Endothelial cell of umbilical vein (primary cell): ENCODE measurements at regions not wholly inside any gene's neighbourhood (a gene's known extent, or its start where the extent isn't known, plus 50 kb on each side); places are given as distances from the start of the nearest gene placed in this dataset.

ENCODE experiments used
- BruUV-seq: library from RNA; stranded (reverse); fragments of 400-500 nt; replicated peaks from 2 replicates; lab custom pipeline; 2021; lab: Mats Ljungman, UMichigan
- CTCF ChIA-PET: fragments of 300-600, 350-600 bp; sonication (Branson Sonifier 250); formaldehyde crosslinking; loops from one replicate; lab custom pipeline; 2021; ENCODE audit warnings: antibody characterized with exemption, inconsistent platforms; lab: Charles Lee
- POLR2A ChIA-PET: fragments of 300-600, 350-600 bp; sonication (Branson Sonifier 250); formaldehyde crosslinking; loops from one replicate; lab custom pipeline; 2021; ENCODE audit warnings: antibody characterized with exemption, inconsistent platforms; lab: Charles Lee
- DNase-seq: peaks from one replicate; pipeline ENCODE4 v3.0.0-alpha.2; 2011; ENCODE audit warnings: low read depth, low spot score
- FAIRE-seq: peaks from 2 replicates; lab custom pipeline; 2011; peaks lifted over from hg19 to GRCh38; lab: Jason Lieb, UNC
- H2AFZ ChIP-seq: 2 replicates; pipeline ENCODE4 v1.6.0; 2012; ENCODE audit warnings: low read depth, low read length, control low read depth, inconsistent platforms
- H3K27ac ChIP-seq: 2 replicates; pipeline ENCODE4 v1.5.1; 2011; ENCODE audit warnings: low read depth, mild to moderate bottlenecking, control low read depth, low read length, moderate library complexity; ENCODE audit not compliant: insufficient read depth
- H3K27me3 ChIP-seq, 2 experiments: 2 replicates each; pipeline versions ENCODE4 v1.6.0 to v1.6.1; 2011; ENCODE audit warnings: low read length in 2 of 2, mixed read lengths in 1 of 2; ENCODE audit not compliant: control insufficient read depth in 2 of 2, insufficient read depth in 2 of 2
- H3K36me3 ChIP-seq, 2 experiments: 2 replicates in 1 of 2; 3 replicates in 1 of 2; pipeline ENCODE4 v1.5.1; 2011; ENCODE audit warnings: low read length in 2 of 2, mild to moderate bottlenecking in 1 of 2, moderate library complexity in 1 of 2; ENCODE audit not compliant: control insufficient read depth in 2 of 2, insufficient read depth in 2 of 2; ENCODE audit errors: extremely low read depth in 1 of 2
- H3K4me1 ChIP-seq: 3 replicates; pipeline ENCODE4 v1.5.1; 2011; ENCODE audit warnings: mild to moderate bottlenecking, low read length; ENCODE audit not compliant: control insufficient read depth, insufficient read depth; ENCODE audit errors: extremely low read depth
- H3K4me2 ChIP-seq: 2 replicates; pipeline ENCODE4 v1.6.1; 2011; ENCODE audit warnings: low read length, control low read depth, mixed read lengths; ENCODE audit not compliant: insufficient read depth
- H3K4me3 ChIP-seq, 3 experiments: fragments of 200-600 bp in 1 of 3; sonication (generic), shearing (Covaris generic) in 1 of 3; replicated peaks in 1 of 3; 2 replicates each; pipeline ENCODE4 v1.5.1; 2011 to 2016; ENCODE audit warnings: control low read depth in 3 of 3, low read length in 3 of 3, mild to moderate bottlenecking in 2 of 3, inconsistent platforms in 1 of 3, low read depth in 1 of 3, moderate library complexity in 1 of 3; ENCODE audit not compliant: insufficient read depth in 1 of 3
- H3K79me2 ChIP-seq: 2 replicates; pipeline ENCODE4 v1.6.0; 2012; ENCODE audit warnings: low read length, inconsistent platforms; ENCODE audit not compliant: control insufficient read depth, insufficient read depth
- H3K9ac ChIP-seq: replicated peaks from 2 replicates; pipeline ENCODE3; 2011; ENCODE audit warnings: low read length, control low read depth; ENCODE audit not compliant: insufficient read depth; ENCODE audit errors: extremely low read depth
- H3K9me1 ChIP-seq: replicated peaks from 3 replicates; pipeline ENCODE4 v1.6.0; 2011; ENCODE audit warnings: mild to moderate bottlenecking, low read length; ENCODE audit not compliant: control insufficient read depth, insufficient read depth; ENCODE audit errors: extremely low read depth
- H3K9me3 ChIP-seq: replicated peaks from 2 replicates; pipeline ENCODE4 v1.5.1; 2012; ENCODE audit warnings: low read length, inconsistent platforms; ENCODE audit not compliant: control insufficient read depth, insufficient read depth
- H4K20me1 ChIP-seq: replicated peaks from 2 replicates; pipeline ENCODE3; 2011; ENCODE audit warnings: mild to moderate bottlenecking, low read length; ENCODE audit not compliant: control insufficient read depth, insufficient read depth; ENCODE audit errors: extremely low read depth
- GATA2 ChIP-seq: IDR thresholded peaks from 2 replicates; pipeline ENCODE4 v1.7.0; 2011; ENCODE audit warnings: low read depth, mild to moderate bottlenecking, moderate library complexity, mixed read lengths, low read length; ENCODE audit not compliant: insufficient read length, insufficient read depth
- JUN ChIP-seq: IDR thresholded peaks from 2 replicates; pipeline ENCODE4 v1.6.1; 2011; ENCODE audit warnings: borderline replicate concordance, low read depth; ENCODE audit not compliant: insufficient read length, insufficient read depth
- MYC ChIP-seq: IDR thresholded peaks from one replicate; pipeline ENCODE4 v1.6.1; 2011; ENCODE audit warnings: mild to moderate bottlenecking, low read depth, low read length
- POLR2A ChIP-seq: IDR thresholded peaks from 2 replicates; pipeline ENCODE4 v1.6.1; 2012; ENCODE audit warnings: low read depth, mild to moderate bottlenecking, control low read depth, low read length
- POLR2AphosphoS5 ChIP-seq: IDR thresholded peaks from 2 replicates; pipeline ENCODE4 v1.6.1; 2012; ENCODE audit warnings: low read depth, mild to moderate bottlenecking, control low read depth, low read length, moderate library complexity; ENCODE audit not compliant: insufficient read depth
- dilution Hi-C: fragments of 300-500 bp; cut with MboI; formaldehyde crosslinking; loops from one replicate; pipeline ENCODE4 v1.15.0; 2019; ENCODE audit warnings: low sequenced_read_pairs; ENCODE audit not compliant: extremely low pct_ligation_motif_present
- intact Hi-C: fragments of 100-400 bp; cut with micrococcal nuclease; formaldehyde crosslinking; loops from one replicate; pipeline ENCODE4 v1.10.0; 2022
- TF ChIP-seq, protein P1 (sequence below): IDR thresholded peaks from 2 replicates; pipeline ENCODE4 v1.6.1; 2011; ENCODE audit not compliant: insufficient read depth, insufficient read length

DNA sequence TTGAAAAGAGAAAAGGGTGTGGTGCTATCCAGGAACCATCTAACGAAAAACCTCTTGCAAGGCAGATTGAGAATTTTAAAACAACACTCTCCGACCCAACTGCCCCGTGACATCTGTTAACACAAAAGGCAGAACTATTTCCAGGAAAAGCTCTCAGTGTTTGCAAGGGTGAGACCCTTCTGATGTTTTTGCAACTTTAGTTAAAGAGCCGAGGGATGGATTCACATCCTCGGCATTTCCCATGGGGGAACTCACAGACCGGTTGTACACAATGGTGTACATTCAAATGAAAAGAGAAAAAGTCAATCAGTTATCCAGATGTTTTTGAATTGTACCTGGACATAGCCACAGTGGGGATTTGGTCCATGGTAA, 120.0 kb downstream of the NGF start:
- no peaks in the 10 kb centered on the region for H4K20me1 ChIP-seq
- no peak overlapping the region for H2AFZ ChIP-seq
- intact Hi-C loops (no loop called here), dilution Hi-C loops (no loop called here)
- TF ChIP-seq POLR2A: no peak
- TF ChIP-seq JUN: no peak
- TF ChIP-seq POLR2AphosphoS5: no peak
- TF ChIP-seq MYC: no peak
- TF ChIP-seq, protein P1, sequence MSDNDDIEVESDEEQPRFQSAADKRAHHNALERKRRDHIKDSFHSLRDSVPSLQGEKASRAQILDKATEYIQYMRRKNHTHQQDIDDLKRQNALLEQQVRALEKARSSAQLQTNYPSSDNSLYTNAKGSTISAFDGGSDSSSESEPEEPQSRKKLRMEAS: no peak
- TF ChIP-seq GATA2: no peak
- no peak overlapping the region for H3K27ac ChIP-seq
- H3K9me1 ChIP-seq: no peaks in the 10 kb centered on the region
- H3K9ac ChIP-seq: no peak overlapping the region
- POLR2A ChIA-PET: no interaction called here
- H3K9me3 ChIP-seq: no peaks in the 10 kb centered on the region
- peaks cover 0 to 7% of the 10 kb centered on the region in 2 experiments for H3K27me3 ChIP-seq
- FAIRE-seq (no peak), DNase-seq (no peak)
- no peak overlapping the region for H3K4me3 ChIP-seq
- no TSS peak for BruUV-seq
- no peaks in the 10 kb centered on the region for H3K4me1 ChIP-seq
- H3K36me3 ChIP-seq: no peaks in the 10 kb centered on the region
- H3K4me2 ChIP-seq: no peak overlapping the region
- CTCF ChIA-PET: no interaction called here
- no peaks in the 10 kb centered on the region for H3K79me2 ChIP-seq

DNA sequence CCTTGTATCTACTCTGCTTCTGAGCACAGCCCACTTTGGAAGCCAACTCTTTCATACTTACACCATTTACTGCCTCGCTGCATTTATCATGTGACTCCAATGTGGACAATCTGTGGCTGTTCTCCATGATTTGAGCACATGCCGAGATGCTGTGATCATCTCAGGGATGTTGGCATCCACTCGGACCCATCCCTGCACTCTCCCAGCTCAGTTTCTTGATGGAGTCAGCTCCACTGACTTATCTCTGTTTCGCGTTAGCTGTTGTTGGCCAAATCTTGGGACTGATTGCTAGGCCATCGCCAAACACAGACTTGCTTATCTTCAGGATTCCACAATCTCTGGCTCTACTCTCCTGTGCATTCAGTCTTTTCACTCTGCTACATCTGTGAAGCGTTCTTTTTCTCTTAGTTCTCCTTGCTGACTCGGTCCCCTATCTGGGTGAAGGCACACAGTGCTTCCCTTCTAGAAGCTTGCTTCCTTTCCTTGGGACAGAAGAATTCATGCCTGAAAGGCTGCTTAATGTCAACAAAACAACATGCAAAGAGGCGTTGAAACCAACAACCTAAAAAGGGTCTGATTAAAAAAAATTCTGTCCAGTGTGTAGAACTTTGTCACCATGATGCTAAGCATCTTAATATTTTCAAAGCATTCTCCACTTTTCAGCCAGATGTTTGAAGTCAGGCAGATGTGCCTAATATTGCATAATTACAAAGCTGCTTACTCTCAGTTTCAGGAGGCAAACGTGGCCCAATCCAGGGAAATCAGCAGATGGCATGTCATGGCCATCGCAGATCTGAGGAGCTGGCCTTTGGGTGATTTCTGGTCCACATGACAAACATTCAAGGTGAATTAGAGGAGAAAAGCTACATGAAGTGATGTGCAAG, 120.7 kb downstream of the NGF start:
- H3K9me3 ChIP-seq: no peaks in the 10 kb centered on the region
- no peaks in the 10 kb centered on the region for H3K79me2 ChIP-seq
- intact Hi-C loops: no loop called here
- H3K4me1 ChIP-seq: no peaks in the 10 kb centered on the region
- DNase-seq (no peak), FAIRE-seq (no peak)
- CTCF ChIA-PET: interaction anchor here (0.8 kb wide), 1 partner anchor 84 kb away, joined by 3 read pairs; no protein-coding TSS in a partner anchor
- POLR2A ChIA-PET: no interaction called here
- H2AFZ ChIP-seq: no peak overlapping the region
- H3K4me2 ChIP-seq: no peak overlapping the region
- no TSS peak for BruUV-seq
- H3K27ac ChIP-seq: no peak overlapping the region
- H3K4me3 ChIP-seq: no peak overlapping the region
- no peaks in the 10 kb centered on the region for H3K36me3 ChIP-seq
- no peaks in the 10 kb centered on the region for H3K9me1 ChIP-seq
- no peaks in the 10 kb centered on the region for H4K20me1 ChIP-seq
- no peak for TF ChIP-seq MYC
- TF ChIP-seq JUN: no peak
- no peak for TF ChIP-seq POLR2AphosphoS5
- dilution Hi-C loops: no loop called here
- no peak overlapping the region for H3K9ac ChIP-seq
- H3K27me3 ChIP-seq: peaks cover 0 to 7% of the 10 kb centered on the region in 2 experiments
